Omental fat pad (tissue), 3 donors: ENCODE measurements at regions not wholly inside any gene's neighbourhood (a gene's known extent, or its start where the extent isn't known, plus 50 kb on each side); places are given as distances from the start of the nearest gene placed in this dataset.
"Not testable (repeated sequence)": the region's sequence is repeated elsewhere in the genome, so short reads cannot be mapped to it uniquely, and the experiment has no call there.

ENCODE experiments used
- ATAC-seq: fragments of 150-250 bp; one replicate; pipeline ENCODE4 v1.9.1; 2016; ENCODE audit warnings: mild to moderate bottlenecking, moderate library complexity; ENCODE audit not compliant: low FRiP score
- DNase-seq: peaks from one replicate; pipeline ENCODE4 v3.0.0-alpha.2; 2019; ENCODE audit warnings: low spot score
- TF ChIP-seq, protein P1 (sequence below), 3 donors: fragments of 450-650 bp; IDR thresholded peaks; one replicate each; pipeline ENCODE4 v1.5.1; 2016 to 2017; ENCODE audit warnings: antibody characterized with exemption in 3 of 3, mild to moderate bottlenecking in 3 of 3, moderate library complexity in 2 of 3

DNA sequence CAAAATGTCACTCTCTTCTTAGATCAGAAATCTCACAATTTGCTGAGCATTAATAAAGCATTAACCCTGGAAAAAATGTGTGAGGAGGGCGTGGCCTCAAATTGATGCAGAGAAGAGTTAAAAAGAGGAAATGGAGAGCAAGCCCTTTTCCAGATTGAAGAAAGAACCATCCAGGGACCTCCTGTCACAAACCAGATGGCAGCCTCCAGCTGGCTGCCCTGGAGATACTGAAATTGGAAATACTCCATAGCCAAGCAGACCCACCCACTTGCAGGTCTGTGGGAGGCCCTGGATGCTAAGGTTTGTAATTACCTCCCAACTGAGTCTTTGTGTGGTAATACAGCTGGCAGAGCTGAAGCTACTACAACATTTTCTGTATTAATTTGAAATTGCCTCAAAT, 214.9 kb downstream of the IL20RB start:
- ATAC-seq: no peak
- DNase-seq: no peak
- TF ChIP-seq, protein P1, sequence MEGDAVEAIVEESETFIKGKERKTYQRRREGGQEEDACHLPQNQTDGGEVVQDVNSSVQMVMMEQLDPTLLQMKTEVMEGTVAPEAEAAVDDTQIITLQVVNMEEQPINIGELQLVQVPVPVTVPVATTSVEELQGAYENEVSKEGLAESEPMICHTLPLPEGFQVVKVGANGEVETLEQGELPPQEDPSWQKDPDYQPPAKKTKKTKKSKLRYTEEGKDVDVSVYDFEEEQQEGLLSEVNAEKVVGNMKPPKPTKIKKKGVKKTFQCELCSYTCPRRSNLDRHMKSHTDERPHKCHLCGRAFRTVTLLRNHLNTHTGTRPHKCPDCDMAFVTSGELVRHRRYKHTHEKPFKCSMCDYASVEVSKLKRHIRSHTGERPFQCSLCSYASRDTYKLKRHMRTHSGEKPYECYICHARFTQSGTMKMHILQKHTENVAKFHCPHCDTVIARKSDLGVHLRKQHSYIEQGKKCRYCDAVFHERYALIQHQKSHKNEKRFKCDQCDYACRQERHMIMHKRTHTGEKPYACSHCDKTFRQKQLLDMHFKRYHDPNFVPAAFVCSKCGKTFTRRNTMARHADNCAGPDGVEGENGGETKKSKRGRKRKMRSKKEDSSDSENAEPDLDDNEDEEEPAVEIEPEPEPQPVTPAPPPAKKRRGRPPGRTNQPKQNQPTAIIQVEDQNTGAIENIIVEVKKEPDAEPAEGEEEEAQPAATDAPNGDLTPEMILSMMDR (IDR thresholded peaks at IDR 0.05): no peak

DNA sequence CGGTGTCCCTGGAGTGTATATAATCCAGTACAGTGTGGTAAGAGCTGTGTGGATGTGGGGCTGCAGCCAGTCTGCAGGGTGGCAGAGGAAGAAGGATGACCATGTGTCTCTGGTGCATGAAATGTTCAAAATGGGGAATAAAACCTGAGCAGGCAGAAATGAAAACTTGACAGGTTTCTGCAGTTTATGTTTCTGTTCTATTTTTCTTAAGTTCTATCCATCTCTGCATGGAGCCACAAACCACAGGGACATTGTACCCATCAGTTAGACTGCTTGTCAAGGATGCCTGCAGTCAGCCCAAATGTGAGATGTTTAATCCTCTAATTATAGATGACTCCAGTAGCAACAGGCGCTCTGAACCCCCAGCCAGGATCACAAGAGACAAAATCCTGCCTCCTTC, 216.7 kb downstream of the IL20RB start:
- TF ChIP-seq, protein P1 (IDR thresholded peaks at IDR 0.05): no peak
- ATAC-seq: no peak
- no peak for DNase-seq

DNA sequence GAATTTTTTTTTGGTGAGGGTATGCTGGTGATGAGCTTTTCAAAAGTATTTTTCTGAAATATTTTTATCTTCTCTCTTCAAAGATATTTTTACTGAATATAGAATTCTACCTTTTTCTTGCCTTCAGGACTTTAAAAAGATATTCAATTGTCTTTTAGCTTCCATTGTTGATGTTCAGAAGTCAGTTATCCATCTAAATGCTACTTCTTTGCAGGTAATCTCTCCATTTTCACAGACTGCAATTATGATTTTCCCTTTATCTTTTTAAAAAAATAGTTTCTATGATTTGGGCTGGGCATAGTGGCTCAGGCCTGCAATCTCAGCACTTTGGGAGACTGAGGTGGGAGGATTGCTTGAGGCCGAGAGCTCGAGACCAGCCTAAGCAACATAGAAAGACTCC, 222.4 kb downstream of the IL20RB start:
- TF ChIP-seq, protein P1 (IDR thresholded peaks at IDR 0.05): no peak
- DNase-seq (no peak), ATAC-seq (no peak)

DNA sequence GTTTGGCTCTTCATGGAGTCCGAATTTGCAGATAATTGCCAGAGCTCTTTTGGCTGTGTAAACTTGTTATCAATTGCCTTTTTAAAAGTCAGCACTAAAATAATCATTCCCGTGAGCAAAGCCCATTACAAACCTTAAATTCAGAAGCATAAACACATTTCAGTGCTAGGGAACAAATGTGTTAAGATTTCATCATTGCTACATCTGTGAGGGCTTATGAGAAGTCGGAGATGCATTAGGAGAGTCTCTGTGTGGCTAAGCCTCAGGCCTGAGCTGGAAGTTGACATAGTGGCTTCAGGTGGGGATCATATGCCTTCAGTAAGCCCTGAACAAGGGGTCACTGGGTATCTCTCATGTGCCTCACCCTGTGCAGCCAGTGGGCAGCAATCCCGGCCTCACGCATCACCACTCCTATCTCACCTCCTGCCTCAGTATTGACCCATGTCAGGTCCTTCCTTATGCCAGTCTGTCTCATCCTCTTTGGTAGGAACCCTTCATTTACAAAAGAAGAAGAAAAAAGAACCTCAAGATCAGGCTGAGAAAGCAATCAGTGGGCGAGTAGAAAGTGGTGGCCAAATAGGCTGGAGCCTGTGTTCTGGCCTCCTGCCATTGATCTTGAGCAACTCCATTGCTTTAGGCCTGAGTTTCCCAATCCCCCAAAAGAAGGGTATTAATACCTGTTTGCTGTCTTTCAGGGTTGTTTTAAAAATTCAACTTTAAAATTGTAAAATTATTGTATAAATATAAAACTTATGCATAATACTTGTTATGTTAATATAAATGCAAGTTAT, 233.5 kb downstream of the IL20RB start:
- no peak for ATAC-seq
- TF ChIP-seq, protein P1 (IDR thresholded peaks at IDR 0.05): no peak

DNA sequence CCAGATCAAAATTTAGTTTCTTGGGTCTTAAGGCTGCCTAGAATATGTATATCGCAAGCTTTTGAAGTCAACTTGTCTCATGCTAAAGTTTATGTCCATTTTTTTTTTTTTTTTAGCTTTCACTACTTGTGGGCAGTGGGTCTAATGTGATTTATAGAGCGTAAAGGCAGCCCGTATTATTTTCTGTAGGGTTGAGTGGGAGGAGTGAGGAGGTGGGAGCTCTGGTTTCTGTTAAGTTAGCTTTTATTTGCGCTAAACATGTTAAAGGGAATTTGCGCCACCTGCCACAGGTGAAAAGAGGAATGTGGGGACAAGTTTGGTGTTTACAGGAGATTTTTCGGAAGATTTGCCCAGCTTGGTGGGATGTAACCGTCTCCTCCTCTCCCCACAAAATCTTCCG, 234.2 kb downstream of the IL20RB start:
- ATAC-seq (no peak), DNase-seq (no peak)
- TF ChIP-seq, protein P1 (IDR thresholded peaks at IDR 0.05): no peak

More for the DNA sequence above, 233.5 kb downstream of the IL20RB start:
- no peak for DNase-seq

DNA sequence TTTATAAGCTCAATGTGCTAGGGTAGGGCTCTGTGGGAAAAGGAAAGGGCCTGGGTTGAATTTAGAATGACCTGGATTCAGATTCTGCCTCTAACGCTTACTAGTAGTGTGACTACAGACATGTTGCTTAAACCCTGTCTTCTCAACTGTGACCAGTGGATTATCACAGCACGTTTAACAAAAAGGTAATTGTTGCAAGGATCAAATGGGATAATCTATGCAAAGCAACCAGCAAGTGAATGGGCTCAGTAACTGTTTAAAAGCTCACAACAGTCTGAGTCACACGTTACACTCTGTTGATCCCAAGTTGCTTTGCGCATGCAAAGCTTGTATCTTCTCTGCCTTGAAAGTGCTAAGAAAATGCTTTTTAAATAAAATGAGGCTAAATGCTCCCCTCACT, 236.5 kb downstream of the IL20RB start:
- DNase-seq (no peak), ATAC-seq (no peak)
- TF ChIP-seq, protein P1 (IDR thresholded peaks at IDR 0.05): no peak

DNA sequence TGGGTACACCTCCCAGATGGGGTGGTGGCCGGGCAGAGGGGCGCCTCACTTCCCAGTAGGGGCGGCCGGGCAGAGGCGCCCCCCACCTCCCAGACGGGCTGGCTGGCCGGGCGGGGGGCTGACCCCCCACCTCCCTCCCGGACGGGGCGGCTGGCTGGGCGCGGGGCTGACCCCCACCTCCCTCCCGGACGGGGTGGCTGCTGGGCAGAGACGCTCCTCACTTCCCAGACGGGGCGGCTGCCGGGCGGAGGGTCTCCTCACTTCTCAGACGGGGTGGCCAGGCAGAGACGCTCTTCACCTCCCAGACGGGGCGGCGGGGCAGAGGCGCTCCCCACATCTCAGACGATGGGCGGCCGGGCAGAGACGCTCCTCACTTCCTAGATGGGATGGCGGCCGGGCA, 240.6 kb downstream of the IL20RB start:
- ATAC-seq, DNase-seq: not testable (repeated sequence)
